HG02943 (cell line): ENCODE measurements at regions not wholly inside any gene's neighbourhood (a gene's known extent, or its start where the extent isn't known, plus 50 kb on each side); places are given as distances from the start of the nearest gene placed in this dataset.
"Not testable (repeated sequence)": the region's sequence is repeated elsewhere in the genome, so short reads cannot be mapped to it uniquely, and the experiment has no call there.

Experiments used
- ATAC-seq: cut with Tn5 transposase; IDR thresholded peaks from one replicate; pipeline ENCODE4 v1.9.1; 2021; ENCODE audit warnings: mild to moderate bottlenecking, low read depth, moderate library complexity; ENCODE audit not compliant: unreplicated experiment

DNA sequence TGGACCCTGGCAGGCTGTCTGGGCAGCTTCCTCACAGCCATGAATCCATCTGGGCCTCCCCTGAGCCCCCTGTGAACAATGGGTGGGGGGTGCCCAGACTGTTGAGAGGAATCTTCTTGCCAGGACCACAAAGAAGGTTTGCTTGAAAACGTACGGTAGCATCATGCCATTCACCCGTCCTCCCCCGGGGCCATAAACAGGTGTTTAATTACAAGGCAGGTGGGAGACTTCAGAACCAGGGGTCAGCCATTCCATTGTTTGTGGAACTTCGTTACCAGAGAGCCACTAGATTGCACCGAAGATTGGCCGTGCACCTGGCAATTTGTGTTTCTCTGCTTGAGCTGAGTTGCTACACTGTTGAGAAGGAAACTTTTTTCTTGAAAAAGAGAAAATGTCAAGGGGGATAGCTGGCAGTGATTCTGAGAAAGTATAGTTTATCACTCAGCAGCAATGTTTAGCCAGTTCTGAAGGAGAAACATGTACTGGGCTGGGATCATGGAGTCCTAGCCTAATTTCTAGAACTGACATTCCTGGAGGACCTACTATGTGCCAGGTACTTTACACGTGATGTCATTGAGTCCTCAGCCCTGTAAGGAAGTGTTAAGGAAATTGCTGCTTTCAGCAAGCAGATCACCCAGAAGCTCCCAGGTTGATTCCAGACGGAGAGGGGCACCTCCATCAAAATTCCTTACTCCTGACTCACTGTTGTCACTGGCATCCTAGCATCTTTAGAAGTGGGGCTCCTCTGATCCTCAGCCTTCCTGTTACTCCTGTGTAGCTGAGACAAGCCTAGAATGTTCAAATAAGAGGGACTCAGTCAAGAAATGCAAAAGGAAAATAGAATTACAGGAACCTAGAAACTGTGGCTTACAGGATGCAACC lies 103.8 kb upstream of the UBE2E1 start:
- ATAC-seq, result no peak

DNA sequence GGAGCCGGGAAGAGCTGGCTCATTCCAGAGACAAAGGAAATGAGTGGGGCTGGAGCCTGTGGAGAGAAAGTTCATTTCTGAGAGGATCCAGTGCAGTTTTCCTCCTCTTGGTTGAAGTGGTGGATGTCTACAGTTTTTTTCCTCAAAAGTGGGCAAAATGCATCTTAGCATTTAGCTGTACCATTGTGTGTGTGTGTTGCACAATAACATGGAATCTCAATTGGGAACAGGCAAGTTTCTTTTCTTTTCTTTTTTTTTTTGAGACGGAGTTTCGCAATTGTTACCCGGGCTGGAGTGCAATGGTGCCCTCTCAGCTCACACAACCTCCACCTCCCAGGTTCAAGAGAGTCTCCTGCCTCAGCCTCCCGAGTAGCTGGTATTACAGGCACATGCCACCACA lies 101.5 kb upstream of the UBE2E1 start:
- no peak for ATAC-seq

DNA sequence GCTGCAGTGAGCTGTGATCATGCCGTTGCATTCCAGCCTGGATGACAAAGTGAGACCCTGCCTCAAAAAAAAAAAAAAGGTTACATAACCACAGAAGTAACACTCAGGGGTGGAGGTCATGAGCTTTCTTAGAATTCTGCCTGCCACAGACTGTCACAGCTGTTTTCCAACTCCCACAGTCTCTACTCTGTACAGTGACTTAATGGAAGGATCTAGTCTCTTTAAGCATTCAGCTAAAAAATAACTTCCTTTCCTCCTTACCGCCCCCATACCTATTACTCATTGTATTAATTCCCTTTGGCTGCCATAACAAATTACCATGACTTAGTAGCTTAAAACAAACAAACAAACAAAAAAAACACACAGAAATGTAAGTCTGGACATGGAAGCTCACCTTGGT lies 99.6 kb upstream of the UBE2E1 start:
- no peak for ATAC-seq

DNA sequence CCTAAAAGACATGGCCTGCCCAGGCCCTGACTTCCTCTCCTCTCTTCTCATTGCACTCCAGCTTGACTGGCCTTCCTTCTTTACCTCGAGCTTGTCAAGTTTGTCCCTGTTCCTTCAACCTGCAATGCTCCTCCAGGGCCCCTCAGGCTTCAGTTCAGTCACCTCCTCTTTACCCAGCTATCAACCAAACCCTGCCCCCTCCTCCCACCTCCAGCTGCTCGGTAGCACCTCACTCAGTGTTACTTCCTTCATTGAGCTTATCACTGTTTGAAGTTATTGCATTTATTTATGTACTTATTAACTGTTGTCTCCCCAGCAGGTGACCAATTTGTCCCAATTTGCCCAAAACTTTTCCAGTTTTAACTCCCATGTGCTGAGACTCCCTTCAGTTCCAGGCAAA lies 95.8 kb upstream of the UBE2E1 start:
- ATAC-seq, result no peak

GRCh38 chr3:23710555-23710954 lies 95.2 kb upstream of the UBE2E1 start:
- no peak for ATAC-seq

DNA sequence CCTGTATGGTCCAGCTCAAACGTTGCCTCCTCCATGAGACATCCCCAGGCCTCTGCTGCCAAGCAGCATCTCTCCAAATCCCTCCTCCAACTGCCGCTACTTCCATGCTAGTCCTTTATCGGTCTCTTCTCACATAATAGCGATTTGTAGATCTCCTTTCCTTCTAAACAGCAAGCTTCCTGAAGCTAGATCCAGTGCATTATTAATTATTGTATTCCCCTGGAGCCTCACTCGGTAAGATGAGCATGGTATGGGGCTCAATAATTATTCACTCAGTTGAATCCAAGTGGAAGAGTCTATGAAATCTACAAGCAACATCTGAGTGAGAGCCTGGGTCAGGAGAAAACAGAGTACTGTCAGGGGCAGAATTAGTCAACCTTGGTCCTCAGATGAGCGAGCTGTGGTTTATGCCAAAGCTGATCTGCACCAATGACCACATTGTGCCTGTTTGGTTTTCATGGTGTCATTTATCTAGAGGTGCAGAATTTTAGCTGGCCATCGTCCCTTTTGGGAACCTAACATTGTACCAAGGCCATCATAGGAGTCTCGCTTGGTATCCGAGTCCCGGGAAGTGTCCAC lies 93.8 kb upstream of the UBE2E1 start:
- ATAC-seq, result peak; percentile 83

DNA sequence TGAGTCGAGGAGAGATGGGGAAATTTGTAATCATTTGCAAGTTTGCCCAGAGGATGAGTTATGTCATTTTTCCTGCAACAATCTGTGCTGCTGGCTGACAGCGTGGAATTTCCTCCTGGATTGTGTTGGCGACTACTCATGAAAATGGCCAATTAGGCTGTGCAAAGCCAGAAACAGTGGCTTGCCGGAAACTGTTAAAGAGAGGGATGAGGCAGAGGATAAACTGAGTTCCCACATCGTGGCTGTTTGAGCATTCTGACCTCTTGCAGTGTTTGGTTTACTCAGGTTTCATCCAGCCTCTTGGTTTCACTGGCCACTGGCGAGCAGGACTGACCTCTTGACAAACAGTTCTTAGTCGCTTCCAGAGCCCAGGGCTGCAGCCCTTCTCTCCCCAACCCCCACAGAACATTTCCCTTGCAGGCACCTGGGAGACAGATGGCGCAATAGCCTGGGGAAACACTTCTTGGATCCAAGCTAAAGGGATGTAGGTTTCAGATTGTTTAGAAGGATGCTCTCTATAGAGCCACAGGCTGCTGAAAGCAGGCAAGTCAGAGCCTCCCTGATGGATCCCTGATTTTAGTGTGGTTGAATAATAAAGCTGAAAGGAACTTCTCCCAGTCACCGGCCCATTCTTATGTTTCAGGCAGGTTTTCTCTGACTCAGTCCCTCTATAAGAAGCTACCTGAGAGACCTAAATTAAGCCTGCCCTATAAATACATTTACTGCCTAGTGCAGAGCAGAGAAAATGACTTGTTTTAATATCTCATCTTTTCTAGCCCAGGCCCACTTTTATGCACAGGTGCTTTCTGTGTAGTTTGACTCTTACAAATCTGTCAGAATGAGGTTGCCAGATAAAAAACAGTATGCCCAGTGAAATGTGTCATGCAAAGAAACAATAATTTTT lies 92.8 kb upstream of the UBE2E1 start:
- no peak for ATAC-seq

GRCh38 chr3:23713641-23714040 lies 92.1 kb upstream of the UBE2E1 start:
- ATAC-seq, result no peak

DNA sequence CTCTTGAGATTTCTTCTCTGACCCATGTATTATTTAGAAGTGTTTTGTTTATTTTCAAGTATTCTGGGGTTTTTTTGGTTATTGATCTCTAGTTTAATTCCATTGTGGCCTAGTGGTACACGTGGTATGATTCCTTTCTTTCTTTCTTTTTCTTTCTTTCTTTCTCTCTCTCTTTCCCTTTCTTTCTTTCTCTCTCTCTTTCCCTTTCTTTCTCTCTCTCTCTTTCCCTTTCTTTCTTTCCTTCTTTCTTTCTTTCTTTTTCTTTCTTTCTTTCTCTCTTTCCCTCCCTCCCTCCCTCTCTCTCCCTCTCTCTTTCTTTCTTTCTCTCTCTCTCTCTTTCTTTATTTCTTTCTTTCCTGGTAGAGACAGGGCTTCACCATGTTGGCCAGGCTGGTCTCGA lies 85.7 kb upstream of the UBE2E1 start:
- ATAC-seq, result no peak

DNA sequence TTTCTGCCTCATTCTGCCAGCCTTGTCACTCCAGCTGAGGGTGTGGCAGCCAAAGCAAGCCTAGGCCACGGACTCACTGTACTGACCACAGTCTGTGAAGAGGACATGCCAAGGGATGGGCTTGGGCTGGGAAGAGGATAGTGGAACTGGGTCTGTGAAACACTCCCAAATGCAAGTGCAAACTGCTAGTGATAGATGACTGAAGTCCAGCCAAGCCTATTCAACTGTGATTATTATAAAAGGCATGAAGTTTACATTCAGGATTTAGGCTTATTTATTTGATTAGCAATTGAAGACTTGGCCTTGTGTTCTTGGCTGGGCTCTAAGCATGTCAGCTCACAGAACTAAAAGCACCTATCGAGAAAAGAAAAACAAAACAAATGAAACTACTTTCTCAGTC lies 84.9 kb upstream of the UBE2E1 start:
- no peak for ATAC-seq

GRCh38 chr3:23723141-23723540 lies 82.6 kb upstream of the UBE2E1 start:
- no peak for ATAC-seq

DNA sequence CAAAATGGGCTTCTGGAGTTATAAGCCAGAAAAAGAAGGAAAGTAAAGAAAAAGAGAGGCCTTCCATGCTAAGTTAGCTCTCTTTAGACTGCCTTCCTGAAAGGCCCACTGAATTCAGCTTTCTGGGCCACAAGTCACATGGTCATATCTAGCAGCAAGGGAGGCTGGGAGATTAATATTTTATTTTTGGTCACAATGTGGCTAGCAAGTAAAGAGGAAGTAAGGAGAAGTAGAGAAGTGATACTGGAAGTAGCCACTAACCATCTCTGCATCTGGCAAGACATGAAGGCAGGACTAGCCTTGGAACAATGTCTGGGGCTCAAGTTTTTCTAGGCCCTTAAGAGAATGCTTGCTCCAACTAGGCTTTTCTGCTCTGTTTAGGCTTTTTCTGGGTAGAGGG lies 81.8 kb upstream of the UBE2E1 start:
- ATAC-seq, result no peak

DNA sequence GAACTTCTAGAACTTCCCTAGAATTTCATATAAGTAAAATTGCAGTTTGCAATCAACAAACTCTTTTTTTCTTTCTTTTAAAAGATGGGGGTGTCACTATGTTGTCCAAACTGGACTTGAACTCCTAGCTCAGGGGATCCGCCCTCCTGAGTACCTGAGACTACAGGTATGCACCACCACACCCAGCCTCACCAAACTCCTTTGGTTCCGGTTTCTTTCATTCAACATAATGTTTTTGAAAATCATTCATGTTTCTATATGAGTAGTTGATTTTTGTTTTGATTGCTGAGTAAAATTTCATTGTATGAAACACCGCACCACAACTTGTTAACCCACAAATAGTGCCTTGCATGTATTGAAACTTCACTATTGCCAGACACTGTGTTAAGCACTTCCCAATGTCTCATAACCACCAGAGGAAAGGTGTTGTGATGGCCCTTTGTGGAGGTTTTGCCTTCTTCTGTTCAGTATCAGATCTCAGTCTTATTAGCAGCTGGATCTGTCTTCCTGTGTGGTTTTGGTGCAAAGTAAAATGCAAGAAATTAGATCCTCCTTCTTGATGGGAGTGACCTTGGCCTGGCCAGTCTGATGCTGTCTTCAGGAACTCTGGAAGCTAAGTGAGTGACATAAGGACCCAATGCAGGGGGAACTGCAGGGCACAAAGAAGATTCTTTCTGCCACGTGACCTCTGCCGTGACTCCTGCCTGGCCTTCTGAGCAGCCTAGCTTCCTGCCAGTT lies 78.8 kb upstream of the UBE2E1 start:
- peak; percentile 61 for ATAC-seq

- no peak for ATAC-seq
These were observed 77.1 kb upstream of the UBE2E1 start for GRCh38 chr3:23728601-23729117.

- ATAC-seq, result not testable (repeated sequence)
These were observed 76.4 kb upstream of the UBE2E1 start for GRCh38 chr3:23729362-23729761.

- no peak for ATAC-seq
These were observed 71.3 kb upstream of the UBE2E1 start for GRCh38 chr3:23734481-23734880.

GRCh38 chr3:23735062-23735461 lies 70.7 kb upstream of the UBE2E1 start:
- ATAC-seq, result no peak

GRCh38 chr3:23735535-23736326 lies 70.0 kb upstream of the UBE2E1 start:
- ATAC-seq, result no peak

DNA sequence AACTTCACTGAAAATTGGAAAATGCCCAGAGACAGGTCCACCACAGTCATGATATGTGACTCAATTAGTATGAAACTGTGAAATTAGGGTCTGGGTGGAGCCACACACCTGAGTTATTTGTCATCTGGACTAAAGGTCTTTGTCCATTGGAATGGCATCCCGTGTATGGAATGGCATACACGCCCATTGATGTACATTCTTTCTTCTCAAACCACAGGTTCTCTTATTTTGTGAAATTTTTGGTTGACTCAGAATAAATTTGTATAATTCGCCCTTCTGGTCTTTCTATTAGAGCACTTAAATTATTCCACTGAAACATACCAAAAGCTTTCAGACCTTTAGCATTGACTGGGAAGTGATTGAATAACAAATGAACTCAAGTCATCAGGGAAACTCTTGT lies 66.8 kb upstream of the UBE2E1 start:
- ATAC-seq, result no peak

DNA sequence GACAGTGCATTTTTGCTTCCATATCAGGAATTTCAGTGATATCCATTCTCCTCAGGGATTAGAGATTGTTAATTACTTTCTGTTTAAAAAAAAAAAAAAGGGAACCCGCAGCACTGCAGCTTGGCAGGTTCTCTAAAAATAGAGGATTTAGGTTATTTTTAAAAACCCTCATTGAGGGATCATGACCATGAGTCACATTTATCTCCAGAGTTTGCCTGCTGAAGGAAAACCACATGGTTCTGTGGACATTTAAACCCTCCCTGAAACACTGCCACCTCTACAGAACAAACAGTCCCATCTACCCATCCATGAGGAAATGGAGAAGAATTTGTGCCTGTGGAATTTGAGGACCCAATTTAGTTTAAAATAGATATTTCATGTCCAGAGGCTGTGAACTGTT lies 66.2 kb upstream of the UBE2E1 start:
- ATAC-seq, result no peak
